ENCODE measurements at regions not wholly inside any gene's neighbourhood (a gene's known extent, or its start where the extent isn't known, plus 50 kb on each side); places are given as distances from the start of the nearest gene placed in this dataset.

DNA sequence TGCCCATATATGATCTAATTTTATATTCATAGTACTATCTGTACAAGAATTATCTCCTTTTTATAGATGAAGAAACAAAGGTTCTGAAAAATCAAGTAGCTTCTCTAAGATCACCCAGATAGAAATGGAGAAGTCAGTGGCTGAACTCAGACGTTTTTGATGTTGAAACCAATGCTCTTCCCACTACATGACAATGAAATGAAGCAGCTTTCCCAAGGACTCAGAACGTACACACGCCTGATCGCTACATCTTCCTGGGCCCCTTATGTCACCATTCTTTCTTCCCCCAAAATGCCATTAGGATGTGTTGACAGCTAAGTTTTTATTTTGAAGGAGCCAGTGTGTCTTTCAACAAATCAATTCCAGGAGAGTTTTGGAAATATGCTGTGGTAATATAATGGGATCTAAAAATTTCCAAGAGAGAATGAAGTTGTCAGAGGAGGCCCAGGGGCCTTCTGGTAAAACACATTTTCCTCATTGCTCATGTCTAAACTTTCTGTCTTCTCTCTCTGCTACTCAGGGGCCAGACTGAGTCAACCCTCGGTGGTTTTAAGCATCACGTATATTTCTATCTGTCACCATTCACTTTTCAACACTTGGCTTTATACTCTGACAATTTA lies 98.1 kb upstream of the COL21A1 start:
- no peak overlapping the region for H3K4me3 ChIP-seq (ENCODE audit: low read depth in 1 of 2, low read length in 1 of 2)
- H3K27me3 ChIP-seq, result no peaks in the 10 kb centered on the region
- TF ChIP-seq, protein P1, sequence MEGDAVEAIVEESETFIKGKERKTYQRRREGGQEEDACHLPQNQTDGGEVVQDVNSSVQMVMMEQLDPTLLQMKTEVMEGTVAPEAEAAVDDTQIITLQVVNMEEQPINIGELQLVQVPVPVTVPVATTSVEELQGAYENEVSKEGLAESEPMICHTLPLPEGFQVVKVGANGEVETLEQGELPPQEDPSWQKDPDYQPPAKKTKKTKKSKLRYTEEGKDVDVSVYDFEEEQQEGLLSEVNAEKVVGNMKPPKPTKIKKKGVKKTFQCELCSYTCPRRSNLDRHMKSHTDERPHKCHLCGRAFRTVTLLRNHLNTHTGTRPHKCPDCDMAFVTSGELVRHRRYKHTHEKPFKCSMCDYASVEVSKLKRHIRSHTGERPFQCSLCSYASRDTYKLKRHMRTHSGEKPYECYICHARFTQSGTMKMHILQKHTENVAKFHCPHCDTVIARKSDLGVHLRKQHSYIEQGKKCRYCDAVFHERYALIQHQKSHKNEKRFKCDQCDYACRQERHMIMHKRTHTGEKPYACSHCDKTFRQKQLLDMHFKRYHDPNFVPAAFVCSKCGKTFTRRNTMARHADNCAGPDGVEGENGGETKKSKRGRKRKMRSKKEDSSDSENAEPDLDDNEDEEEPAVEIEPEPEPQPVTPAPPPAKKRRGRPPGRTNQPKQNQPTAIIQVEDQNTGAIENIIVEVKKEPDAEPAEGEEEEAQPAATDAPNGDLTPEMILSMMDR (IDR thresholded peaks at IDR 0.05), result no peak
- no peaks in the 10 kb centered on the region for H3K36me3 ChIP-seq
- no peaks in the 10 kb centered on the region for H3K4me1 ChIP-seq (ENCODE audit: control insufficient read depth in 1 of 2, insufficient read depth in 1 of 2, low read depth in 1 of 2, low read length in 1 of 2)
- H3K9me3 ChIP-seq, result no peaks in the 10 kb centered on the region
- no peak overlapping the region for H3K27ac ChIP-seq

- no peak overlapping the region for H3K4me3 ChIP-seq (ENCODE audit: low read depth in 1 of 2, low read length in 1 of 2)
- H3K27me3 ChIP-seq, result no peaks in the 10 kb centered on the region
- H3K36me3 ChIP-seq, result no peaks in the 10 kb centered on the region
- TF ChIP-seq, protein P1 (IDR thresholded peaks at IDR 0.05), result no peak
- no peaks in the 10 kb centered on the region for H3K9me3 ChIP-seq
- H3K4me1 ChIP-seq (ENCODE audit: control insufficient read depth in 1 of 2, insufficient read depth in 1 of 2, low read depth in 1 of 2, low read length in 1 of 2), result no peaks in the 10 kb centered on the region
- H3K27ac ChIP-seq, result no peak overlapping the region
Observed at GRCh38 chr6:56343295-56343694, 95.9 kb upstream of the COL21A1 start.

DNA sequence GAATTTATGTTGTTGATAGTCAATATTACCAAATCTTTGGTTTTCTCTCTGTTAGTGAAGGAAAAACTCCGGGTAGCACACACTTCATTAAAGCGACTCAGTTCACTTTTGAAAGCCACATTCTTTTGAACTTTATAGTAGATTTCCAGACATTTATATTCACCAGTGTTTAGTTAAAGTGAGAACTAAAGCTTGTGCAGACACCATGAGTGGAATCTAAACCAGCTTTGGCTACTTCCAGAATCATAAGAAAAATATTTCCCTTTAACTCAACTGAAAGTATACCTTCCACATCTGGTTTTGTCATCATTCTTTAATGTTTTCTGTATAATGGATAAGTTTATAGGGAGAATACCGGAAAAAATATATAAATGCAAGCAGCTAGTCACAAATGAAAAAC lies 92.1 kb upstream of the COL21A1 start:
- Histone ChIP-seq H3K27me3 (no peaks in the 10 kb centered on the region), H3K4me3 (ENCODE audit: low read depth in 1 of 2, low read length in 1 of 2) (no peak overlapping the region), H3K36me3 (no peaks in the 10 kb centered on the region), H3K4me1 (ENCODE audit: control insufficient read depth in 1 of 2, insufficient read depth in 1 of 2, low read depth in 1 of 2, low read length in 1 of 2) (no peaks in the 10 kb centered on the region), H3K9me3 (no peaks in the 10 kb centered on the region), H3K27ac (no peak overlapping the region)
- TF ChIP-seq, protein P1 (IDR thresholded peaks at IDR 0.05), result no peak

DNA sequence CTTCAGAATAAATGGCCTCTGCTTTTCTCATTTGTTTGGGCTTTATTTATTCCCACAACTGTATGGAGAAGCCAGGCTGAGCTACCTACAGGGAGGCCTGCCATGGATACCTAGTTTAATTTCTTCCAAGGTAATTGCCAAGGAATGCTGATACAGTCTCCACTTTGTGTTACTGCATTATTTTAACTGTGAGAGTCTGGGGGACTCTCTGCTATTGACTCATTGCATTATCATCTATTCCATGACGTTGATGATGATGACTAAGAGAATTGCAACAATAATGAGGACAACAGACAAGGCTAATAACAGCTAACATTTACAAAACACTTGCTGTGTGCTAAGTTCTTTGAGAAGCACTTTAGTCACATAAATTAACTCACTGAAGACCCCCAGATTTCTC lies 88.3 kb upstream of the COL21A1 start:
- no peak overlapping the region for H3K27ac ChIP-seq
- H3K27me3 ChIP-seq, result no peaks in the 10 kb centered on the region
- no peaks in the 10 kb centered on the region for H3K9me3 ChIP-seq
- TF ChIP-seq, protein P1 (IDR thresholded peaks at IDR 0.05), result no peak
- H3K36me3 ChIP-seq, result no peaks in the 10 kb centered on the region
- H3K4me3 ChIP-seq (ENCODE audit: low read depth in 1 of 2, low read length in 1 of 2), result no peak overlapping the region
- no peaks in the 10 kb centered on the region for H3K4me1 ChIP-seq (ENCODE audit: control insufficient read depth in 1 of 2, insufficient read depth in 1 of 2, low read depth in 1 of 2, low read length in 1 of 2)

DNA sequence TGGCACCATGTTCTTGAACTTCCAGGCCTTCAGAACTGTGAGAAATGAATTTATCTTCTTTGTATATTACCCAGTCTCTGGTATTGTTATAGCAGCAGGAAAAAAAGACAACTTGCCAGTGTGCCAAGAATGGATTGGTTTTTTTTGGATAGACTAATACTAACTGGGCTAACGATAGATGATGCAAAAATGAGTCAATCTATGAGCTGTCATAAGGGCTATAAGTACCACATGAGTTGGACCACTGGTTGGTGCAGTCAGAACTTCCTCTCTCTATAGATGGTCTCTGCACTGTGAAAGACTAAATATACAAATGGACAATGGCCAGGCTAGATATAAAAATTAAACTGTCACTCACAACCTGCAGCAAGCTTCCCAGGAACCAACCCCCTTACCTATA lies 87.6 kb upstream of the COL21A1 start:
- H3K9me3 ChIP-seq, result no peaks in the 10 kb centered on the region
- no peaks in the 10 kb centered on the region for H3K4me1 ChIP-seq (ENCODE audit: control insufficient read depth in 1 of 2, insufficient read depth in 1 of 2, low read depth in 1 of 2, low read length in 1 of 2)
- H3K27me3 ChIP-seq, result no peaks in the 10 kb centered on the region
- no peak overlapping the region for H3K4me3 ChIP-seq (ENCODE audit: low read depth in 1 of 2, low read length in 1 of 2)
- H3K36me3 ChIP-seq, result no peaks in the 10 kb centered on the region
- H3K27ac ChIP-seq, result no peak overlapping the region
- TF ChIP-seq, protein P1 (IDR thresholded peaks at IDR 0.05), result no peak

All from neutrophil (primary cell).